ENCODE measurements at regions not wholly inside any gene's neighbourhood (a gene's known extent, or its start where the extent isn't known, plus 50 kb on each side); places are given as distances from the start of the nearest gene placed in this dataset.

GRCh38 chr11:111155021-111155420 is 90.5 kb upstream of the POU2AF2 start:
- ATAC-seq (ENCODE audit: low FRiP score in 2 of 2) (no peak), DNase-seq (no peak)
- 71 to 80% methylated on average over 2 of the region's 2 CpGs for WGBS, 2 donors
- Histone ChIP-seq H3K27me3 (no peaks in the 10 kb centered on the region), H3K27ac (no peak overlapping the region), H3K4me3 (no peak overlapping the region), H3K4me1 (no peaks in the 10 kb centered on the region), H3K36me3 (no peaks in the 10 kb centered on the region), H3K9me3 (no peaks in the 10 kb centered on the region)
- TF ChIP-seq EP300 (IDR thresholded peaks at IDR 0.05) (no peak), POLR2A (IDR thresholded peaks at IDR 0.05) (no peak), POLR2AphosphoS5 (IDR thresholded peaks at IDR 0.05) (no peak), CTCF (IDR thresholded peaks at IDR 0.05) (no peak)

GRCh38 chr11:111153194-111153593 is 92.3 kb upstream of the POU2AF2 start:
- Histone ChIP-seq H3K27ac (no peak overlapping the region), H3K9me3 (no peaks in the 10 kb centered on the region), H3K36me3 (no peaks in the 10 kb centered on the region), H3K4me1 (no peaks in the 10 kb centered on the region), H3K27me3 (no peaks in the 10 kb centered on the region), H3K4me3 (no peak overlapping the region)
- 90 to 93% methylated on average over 2 of the region's 2 CpGs for WGBS, 2 donors
- TF ChIP-seq POLR2AphosphoS5 (IDR thresholded peaks at IDR 0.05) (no peak), POLR2A (IDR thresholded peaks at IDR 0.05) (no peak), CTCF (IDR thresholded peaks at IDR 0.05) (no peak), EP300 (IDR thresholded peaks at IDR 0.05) (no peak)
- no peak for DNase-seq
- ATAC-seq (ENCODE audit: low FRiP score in 2 of 2) = no peak

- DNase-seq (no peak), ATAC-seq (ENCODE audit: low FRiP score in 2 of 2) (no peak)
- TF ChIP-seq CTCF (IDR thresholded peaks at IDR 0.05) (no peak), POLR2AphosphoS5 (IDR thresholded peaks at IDR 0.05) (no peak), EP300 (IDR thresholded peaks at IDR 0.05) (no peak), POLR2A (IDR thresholded peaks at IDR 0.05) (no peak)
Measured at GRCh38 chr11:111148953-111149352, 96.6 kb upstream of the POU2AF2 start.

GRCh38 chr11:111148121-111148520 is 97.4 kb upstream of the POU2AF2 start:
- ATAC-seq (ENCODE audit: low FRiP score in 2 of 2) (no peak), DNase-seq (no peak)
- TF ChIP-seq EP300 (IDR thresholded peaks at IDR 0.05) (no peak), CTCF (IDR thresholded peaks at IDR 0.05) (no peak), POLR2AphosphoS5 (IDR thresholded peaks at IDR 0.05) (no peak), POLR2A (IDR thresholded peaks at IDR 0.05) (no peak)
- Histone ChIP-seq H3K27me3 (no peaks in the 10 kb centered on the region), H3K4me1 (no peaks in the 10 kb centered on the region), H3K9me3 (no peaks in the 10 kb centered on the region), H3K27ac (no peak overlapping the region), H3K36me3 (no peaks in the 10 kb centered on the region), H3K4me3 (no peak overlapping the region)
- 59 to 62% methylated on average over 3 of the region's 3 CpGs for WGBS, 2 donors

More at GRCh38 chr11:111148953-111149352, 96.6 kb upstream of the POU2AF2 start:
- no peaks in the 10 kb centered on the region for H3K9me3 ChIP-seq
- no peak overlapping the region for H3K4me3 ChIP-seq
- no peaks in the 10 kb centered on the region for H3K4me1 ChIP-seq
- no peak overlapping the region for H3K27ac ChIP-seq
- no peaks in the 10 kb centered on the region for H3K36me3 ChIP-seq
- no peaks in the 10 kb centered on the region for H3K27me3 ChIP-seq

GRCh38 chr11:111137846-111138245 is 107.7 kb upstream of the POU2AF2 start:
- Histone ChIP-seq H3K4me1 (no peaks in the 10 kb centered on the region), H3K36me3 (no peaks in the 10 kb centered on the region), H3K9me3 (no peaks in the 10 kb centered on the region), H3K27me3 (no peaks in the 10 kb centered on the region), H3K4me3 (no peak overlapping the region), H3K27ac (no peak overlapping the region)
- no peak for DNase-seq
- TF ChIP-seq POLR2A (IDR thresholded peaks at IDR 0.05) = no peak
- TF ChIP-seq POLR2AphosphoS5 (IDR thresholded peaks at IDR 0.05) = no peak
- TF ChIP-seq EP300 (IDR thresholded peaks at IDR 0.05) = no peak
- no peak for TF ChIP-seq CTCF (IDR thresholded peaks at IDR 0.05)
- no peak for ATAC-seq (ENCODE audit: low FRiP score in 2 of 2)
- WGBS, 2 donors = 64 to 76% methylated on average over 1 of the region's 1 CpG

Data from upper lobe of left lung (tissue), 6 donors.